SK-N-MC (cell line): ENCODE measurements at regions not wholly inside any gene's neighbourhood (a gene's known extent, or its start where the extent isn't known, plus 50 kb on each side); places are given as distances from the start of the nearest gene placed in this dataset.

ENCODE experiments used
- EZH2 ChIP-seq: fragments of 200-600 bp; sonication (generic); IDR thresholded peaks from one replicate; pipeline ENCODE4 v1.6.1; 2017; ENCODE audit warnings: antibody characterized with exemption
- POLR2AphosphoS5 ChIP-seq: IDR thresholded peaks from 2 replicates; pipeline ENCODE4 v1.6.1; 2012; ENCODE audit warnings: mild to moderate bottlenecking, low read depth, low read length, borderline replicate concordance

GRCh38 chr4:67131224-67131623 lies 414.1 kb downstream of the CENPC start:
- TF ChIP-seq EZH2 (no peak), POLR2AphosphoS5 (no peak)
